Activated T-cell treated with anti-CD3 and anti-CD28 coated beads for 24 hours (primary cell): ENCODE measurements at regions not wholly inside any gene's neighbourhood (a gene's known extent, or its start where the extent isn't known, plus 50 kb on each side); places are given as distances from the start of the nearest gene placed in this dataset.

Experiments used
- DNase-seq: peaks from one replicate; pipeline ENCODE4 v3.0.0-alpha.2; 2020; ENCODE audit warnings: low read depth

DNA sequence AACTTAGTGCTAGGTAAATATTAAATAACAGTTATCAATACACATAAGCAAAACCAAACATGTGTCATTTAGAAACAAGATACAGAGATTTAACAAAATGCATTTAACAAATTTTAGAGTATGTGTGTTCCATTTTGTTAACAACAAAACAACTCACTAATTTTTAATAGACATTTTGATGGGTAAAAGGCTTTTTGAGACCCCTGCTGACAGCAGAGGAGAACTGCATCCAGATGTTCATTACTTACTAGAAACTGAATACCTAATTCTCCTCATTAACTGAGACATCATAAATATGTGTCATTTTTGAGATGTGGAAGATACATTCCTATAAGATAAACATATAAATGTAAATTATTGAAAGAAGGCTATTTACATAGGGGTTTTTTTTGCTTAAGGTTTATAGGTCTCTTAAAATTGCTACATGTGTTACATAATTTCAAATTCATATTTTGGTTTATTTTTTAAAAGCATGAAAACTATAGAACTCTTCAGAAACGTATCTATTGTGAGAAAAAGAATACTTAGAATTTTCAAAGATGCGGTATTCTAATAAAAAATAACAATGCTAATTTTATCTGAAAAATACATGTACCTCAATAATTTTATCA, 1009.8 kb downstream of the TUSC7 start:
- no peak for DNase-seq

DNA sequence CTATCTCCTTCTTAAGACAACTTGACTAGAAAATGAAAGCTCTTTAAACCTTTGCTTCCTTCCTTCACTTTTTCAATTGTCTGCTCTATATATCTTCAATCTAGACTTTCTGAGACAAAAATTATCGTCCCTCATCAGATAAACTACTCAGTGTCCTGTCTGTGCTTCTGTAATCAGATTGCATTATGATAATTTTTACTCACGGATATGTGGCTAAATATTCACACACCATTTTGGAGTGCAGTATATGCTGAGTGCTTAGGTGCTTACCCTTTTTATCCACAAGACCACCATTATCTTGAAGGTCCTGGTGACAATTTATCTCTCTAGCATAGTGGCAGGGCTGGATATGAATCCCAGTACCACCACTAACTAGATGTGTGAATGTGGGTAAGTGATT, 1012.3 kb downstream of the TUSC7 start:
- no peak for DNase-seq

DNA sequence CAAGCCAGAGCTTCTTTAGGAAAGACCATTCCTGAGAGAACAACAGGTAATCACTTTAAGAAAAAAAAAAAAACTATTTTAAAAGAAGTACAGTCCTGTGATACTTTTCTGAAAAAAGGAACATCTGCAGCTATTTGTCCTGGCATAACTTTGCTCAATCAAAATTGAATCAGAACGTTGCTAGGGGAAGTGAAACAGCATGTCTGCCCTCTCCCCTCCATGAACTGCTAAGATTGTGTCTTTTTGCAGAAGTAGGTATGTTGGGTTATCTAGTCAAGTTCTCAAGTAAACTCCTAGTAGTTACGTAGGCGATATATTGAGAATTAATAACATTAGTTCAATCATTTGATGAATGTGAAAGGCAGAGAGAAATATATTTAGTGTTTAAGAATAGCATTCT, 1013.3 kb downstream of the TUSC7 start:
- no peak for DNase-seq

DNA sequence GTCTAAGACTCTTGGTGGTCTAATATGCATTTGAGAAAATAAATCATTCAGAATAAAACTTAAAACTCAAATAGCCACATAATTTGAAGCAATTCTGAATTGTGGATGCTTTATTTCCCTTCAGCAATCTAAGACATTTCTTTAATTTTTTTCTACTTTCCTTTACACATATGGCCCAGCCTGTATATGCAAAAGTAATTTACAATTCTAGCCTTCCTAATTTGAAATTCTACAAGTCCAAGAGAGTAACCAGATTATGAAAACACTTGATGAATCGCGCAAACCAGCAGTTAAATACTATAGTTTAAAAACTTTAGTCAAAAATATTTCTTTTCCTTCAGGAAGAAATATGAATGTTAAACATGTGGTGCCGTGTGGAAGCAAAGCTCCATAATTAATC, 1014.2 kb downstream of the TUSC7 start:
- no peak for DNase-seq

DNA sequence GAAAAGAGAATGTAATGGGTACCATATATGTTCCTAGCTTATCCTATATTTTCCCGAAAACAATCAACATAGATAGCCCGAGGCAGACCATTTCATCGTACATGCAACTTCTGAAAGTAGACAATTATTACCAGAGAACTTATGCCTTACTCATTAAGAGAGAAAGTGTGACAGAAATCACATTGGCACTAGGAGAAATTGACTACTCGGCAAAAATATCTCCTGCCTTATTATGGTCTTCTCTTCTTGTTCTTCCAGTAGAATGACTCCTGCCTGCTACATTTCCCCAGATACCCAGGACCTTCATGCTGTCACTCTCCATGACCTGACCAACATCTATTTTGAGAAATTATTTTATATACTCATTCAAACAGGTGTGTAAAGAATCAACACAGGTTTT, 1015.7 kb downstream of the TUSC7 start:
- no peak for DNase-seq

DNA sequence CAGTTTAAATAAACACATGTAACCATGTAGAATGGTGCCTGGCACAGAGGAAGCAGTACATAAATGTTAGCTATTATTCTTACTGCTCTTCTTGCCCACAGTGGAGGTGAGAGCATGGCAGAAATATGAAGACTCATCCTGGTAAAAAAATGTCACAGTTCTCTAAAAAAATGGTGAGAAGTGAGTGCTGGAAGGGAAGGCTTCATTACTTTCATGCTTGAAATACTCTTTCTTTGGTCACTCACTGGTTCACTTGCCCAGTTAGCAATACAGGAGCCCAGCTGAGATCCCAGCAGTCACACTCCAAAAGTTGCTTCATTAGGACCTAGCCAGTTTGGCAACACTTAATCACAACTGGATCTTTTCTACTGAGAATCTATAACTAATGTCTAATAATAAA, 1017.2 kb downstream of the TUSC7 start:
- DNase-seq = no peak

DNA sequence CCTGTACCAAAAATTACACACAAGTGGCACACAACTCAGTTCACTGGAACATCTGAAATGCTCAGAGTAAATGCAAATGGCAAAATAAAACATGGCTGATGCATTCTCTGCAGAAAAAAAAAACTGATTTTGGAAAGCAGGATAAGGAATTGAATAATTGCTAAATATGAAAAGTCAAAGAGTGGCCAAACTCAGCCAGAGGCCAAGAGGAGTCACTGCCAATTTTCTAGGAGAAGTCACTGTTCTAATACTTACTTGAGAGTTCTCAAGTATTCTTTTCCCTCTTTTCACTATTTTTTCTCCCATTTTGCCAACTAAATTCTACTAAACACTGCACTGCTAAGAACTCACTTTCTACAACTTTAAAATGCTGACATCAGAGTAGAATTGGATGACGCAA, 1018.6 kb downstream of the TUSC7 start:
- no peak for DNase-seq

DNA sequence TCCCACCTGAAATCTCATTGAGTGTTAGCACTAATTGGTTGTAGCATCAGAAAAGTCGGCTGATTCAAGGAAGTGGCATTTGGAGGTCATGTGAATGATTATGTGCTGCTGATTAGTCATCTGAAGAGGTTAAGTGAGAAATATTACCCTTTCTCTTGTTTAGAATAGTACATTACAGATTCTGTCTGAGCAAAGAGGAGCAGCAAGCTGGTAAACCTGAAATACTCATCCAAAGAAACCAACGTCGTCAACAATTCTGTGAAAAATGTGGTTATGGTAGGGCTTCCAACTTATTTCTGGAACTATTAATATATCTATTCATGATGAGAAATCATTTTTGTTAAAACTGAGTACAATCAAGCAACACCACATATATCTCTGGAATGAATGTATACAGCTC, 1024.9 kb downstream of the TUSC7 start:
- DNase-seq = no peak

DNA sequence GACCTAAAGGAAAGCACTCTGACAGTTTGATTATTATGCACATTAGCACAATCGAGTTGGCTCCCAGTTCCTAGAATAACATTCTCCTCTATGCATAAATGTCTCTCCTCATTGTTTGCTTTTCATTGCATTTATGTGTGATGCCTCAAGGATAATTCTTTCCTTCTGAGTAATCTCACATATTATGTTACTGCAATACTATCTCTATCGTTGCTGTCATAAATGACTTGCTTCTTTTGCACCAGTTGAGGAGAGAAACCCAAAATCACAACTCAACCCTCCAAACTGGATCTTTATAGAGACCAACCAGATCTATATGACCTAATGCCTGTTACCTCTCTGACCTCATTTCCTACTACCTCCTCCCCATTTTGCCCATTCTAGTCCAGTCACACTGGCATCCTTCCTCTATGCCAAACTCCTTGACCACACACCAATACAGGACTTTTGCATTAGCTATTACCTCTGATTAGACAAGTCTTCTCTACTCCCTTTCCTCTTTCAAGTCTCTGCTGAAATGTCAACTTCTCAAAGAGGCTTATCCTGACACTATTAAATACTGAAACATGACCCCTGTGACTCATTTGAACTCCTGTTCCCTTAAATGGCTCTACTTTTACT, 1026.0 kb downstream of the TUSC7 start:
- no peak for DNase-seq

DNA sequence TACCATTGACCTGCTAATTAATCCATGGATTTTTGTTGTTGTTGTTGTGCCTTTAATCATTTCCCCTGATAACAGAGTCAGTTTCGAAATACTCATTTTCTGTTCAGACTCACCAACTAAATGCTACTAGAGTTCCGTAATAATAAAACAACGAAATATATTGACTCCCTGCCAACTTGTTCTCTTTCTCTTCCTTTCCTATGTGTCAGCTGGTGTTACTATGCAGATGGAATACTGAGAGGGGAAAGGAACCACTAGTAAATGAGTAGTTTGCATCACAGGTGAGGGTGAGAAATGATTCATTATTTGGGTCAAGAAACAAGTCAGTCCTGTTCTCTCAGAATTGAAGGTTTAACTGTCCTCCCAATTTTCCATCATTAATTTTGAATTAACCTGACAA, 1027.3 kb downstream of the TUSC7 start:
- DNase-seq = no peak

DNA sequence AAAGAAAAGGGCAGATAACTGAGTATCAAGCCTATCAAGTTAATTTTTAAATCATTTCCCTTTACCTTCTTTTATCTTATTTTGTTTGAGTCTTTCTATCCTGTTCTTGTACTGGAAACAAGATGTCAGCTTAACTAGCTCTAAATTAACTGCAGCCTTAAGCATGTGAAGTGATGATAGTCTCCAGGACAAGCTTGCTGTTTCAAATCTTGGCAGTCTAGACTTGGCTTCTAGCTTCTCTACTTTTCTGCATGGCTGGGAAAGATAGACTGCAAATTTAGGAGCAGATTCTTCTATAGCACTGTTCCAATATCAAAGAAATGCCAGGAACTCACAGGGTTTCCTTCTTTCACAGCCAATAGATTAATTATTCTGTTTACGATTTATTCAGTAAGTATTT, 1034.4 kb downstream of the TUSC7 start:
- no peak for DNase-seq

DNA sequence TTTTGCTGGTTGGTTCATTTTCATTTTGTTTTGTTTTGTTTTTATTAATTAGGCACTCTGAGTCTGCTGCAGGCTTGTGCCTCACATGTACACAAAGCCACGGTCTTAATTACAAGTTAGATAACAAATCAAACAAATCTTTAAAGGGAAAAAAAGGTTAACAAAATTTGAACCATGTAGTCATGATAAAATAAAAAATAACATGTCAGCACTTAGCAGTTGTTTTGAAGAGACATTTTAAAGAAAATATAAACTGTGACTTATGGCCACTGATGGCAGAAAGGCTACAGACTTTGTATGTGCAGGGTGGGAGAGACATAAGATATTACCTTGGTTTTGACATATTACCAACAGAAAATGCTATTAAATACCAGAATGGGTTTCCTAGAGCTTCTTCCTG, 1035.4 kb downstream of the TUSC7 start:
- no peak for DNase-seq

DNA sequence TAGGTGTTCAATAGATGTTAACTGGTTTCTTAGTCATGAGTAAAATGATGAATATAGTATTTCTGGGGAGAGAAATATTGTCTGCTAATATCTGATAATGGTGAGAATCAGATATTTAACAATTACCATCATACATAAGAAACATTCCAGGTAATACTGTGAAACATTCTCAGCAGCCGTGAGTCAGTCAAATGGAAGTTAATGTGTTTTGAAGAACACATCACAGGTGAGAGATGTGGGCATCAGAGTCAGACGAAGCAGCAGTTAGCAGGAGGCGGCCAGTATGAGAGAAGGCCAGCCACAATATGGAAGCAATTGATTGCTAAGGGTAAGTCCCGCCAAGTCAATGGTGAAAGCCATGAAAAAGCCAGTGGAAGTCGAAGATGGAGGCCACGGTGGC, 1035.9 kb downstream of the TUSC7 start:
- DNase-seq = no peak

DNA sequence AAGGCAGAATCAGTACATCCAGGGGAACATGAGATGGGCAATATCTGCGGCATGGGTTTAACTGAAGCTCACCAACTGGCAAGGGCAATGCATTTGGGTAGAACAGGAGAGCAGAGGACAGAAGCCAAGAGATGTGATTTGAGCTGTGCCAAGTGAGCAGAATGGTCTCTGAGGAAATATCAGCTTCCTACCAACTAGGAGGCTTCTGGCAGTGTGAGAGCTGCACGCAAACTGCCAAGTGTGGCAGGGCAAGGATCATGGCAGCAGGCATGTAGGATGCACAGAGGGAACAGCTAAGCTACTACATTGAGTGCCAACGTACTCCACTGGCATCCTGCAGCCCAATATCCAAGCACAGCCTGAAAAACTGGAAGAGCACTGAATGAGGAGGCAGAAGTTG, 1036.5 kb downstream of the TUSC7 start:
- DNase-seq = no peak

DNA sequence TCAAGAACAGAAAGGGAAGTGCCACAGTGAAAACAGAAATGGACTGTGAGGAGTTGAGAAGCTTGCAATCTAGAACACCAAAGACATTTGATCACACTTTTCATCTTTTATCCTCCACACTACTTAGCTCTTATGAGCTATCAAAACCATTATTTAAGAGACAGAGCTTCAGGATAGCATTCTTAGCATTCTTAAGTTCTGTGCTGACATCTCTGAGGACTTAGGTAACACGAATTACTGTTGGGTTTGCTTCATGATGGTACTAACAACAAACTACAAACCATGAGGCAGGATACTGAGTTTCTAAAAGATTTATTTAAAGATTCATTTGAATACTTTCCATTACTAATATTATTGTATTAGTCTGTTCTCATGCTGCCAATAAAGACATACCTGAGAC, 1038.6 kb downstream of the TUSC7 start:
- no peak for DNase-seq

DNA sequence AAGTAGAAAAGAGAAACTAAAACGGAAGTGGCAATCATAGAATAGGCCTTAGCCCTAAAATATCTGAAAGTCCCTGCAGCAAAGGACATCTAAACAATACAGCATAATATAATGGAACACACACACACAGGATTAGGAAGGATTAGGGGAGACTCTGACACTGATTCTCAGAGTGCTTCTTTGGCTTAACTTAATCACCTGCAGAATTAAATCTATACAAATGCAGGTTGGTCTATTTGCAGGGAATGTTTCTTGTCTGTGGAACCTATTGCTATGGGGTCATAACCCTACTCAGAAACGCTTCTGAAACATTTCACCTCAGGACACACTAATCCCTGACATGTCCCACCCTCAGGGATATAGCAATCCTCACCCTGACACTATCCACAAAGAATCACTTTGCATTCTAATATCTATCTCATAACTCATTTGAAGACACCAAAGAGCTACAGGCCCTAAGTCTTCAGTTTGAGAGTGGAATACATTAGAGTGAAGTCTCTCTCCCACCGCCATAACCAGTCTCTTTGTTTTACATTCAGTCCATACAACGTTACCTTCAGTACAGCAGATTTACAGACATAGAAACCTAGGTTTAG, 1041.2 kb downstream of the TUSC7 start:
- DNase-seq = no peak

DNA sequence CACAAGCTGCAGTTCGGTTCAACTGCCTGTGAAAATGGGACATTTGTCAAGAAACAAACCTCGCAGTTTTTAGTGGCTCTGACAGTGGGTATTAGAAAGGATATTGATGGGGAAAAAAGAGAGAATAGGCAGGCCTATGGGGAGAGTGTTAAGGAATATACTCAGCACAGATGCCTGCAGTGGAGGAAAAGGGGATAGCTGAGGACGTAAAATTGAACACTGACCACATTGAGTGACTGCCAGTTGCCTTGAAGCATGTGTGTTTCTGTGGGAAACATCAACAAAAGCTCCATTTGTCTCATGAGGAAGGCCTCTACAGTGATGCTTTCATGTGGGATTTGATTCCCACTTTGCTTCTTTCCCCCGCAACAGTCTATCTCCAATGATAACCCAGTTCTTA, 1042.1 kb downstream of the TUSC7 start:
- no peak for DNase-seq

DNA sequence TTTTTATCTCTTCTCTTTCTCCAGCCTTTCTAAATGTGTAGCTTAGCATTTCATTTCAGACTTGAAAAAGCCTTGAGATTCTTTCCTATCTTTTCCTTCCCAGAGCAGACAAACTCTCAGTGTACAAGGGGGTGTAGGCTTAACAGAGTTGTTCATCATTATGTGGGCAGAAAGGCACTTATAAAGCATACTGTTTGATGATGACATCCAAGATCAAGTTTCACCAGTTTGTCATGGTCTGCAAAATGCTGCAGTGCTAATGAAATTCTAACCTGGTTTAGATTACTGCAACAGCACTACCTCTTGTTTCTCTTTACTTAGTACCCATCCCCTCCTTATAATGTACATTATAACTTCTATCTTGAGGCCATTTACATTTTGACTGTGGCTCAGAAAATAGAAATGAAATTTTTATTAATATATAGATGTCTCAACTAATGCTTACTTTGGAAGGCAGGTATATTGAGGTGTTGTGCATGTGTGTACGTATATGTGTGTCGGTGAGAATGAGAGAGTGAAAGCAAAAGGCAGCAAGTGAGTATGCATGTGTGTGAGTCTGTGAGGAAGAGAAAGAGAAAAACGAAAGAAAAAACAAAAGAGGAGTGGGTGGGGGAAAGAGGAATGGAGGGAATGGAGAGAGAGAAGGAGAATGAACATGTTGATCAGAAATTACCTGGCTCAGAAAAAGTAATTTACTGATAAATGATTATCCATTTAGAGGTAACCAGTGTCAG, 1043.6 kb downstream of the TUSC7 start:
- DNase-seq = no peak

DNA sequence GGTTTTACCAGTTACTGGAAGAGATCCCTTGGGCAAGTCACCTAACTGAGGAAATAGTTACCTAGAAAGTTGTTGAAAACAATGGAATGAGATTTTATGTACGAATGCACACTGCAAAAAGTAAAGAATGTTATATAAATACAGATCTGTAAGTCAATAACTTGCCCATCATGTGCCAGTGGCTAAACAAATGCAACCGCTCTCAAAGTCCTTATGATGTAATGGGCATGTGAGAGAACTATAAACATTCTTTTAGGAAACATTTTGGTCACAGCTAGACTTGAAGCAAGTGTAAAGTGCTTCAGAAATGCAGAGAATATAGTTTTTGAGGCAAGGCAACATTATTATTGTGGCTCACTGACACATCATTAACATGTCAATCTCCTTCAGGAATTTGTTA, 1044.5 kb downstream of the TUSC7 start:
- no peak for DNase-seq

DNA sequence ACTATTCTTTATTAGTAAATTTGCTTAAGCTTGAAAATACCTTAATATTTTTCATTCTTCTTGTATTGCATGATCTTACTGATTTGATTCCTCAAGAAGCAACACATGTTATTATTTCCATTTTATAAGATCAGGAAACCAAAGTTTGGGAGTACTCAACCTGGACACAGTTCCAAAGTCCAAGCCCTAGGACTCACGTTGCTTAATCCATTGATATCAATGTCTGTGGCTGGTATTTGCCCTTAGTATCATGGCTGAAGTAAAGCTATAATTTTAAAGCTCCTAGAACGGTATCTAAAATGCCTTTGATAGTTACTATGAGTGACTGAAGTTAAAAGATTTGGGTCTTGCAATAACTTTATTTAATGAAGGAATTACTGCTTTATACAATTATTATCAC, 1045.3 kb downstream of the TUSC7 start:
- no peak for DNase-seq

DNA sequence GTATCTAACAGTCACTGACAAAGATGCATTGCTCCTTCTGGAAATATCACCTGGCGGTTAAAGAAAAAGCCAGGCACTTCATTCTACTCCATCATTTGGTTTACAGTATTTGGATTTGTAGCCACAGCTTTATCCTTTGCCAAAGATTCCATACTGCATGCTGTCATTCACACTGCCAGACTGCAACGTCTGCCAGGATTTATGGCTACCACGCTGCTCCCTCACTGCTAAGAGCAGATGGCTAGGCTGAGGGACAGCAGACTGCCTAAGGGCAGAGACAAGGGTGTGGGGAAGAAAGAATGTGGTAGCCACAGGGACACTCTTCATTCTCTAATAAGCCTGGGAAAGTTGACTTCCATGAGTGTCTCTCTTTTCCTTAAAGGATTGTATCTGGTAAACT, 1047.0 kb downstream of the TUSC7 start:
- no peak for DNase-seq

DNA sequence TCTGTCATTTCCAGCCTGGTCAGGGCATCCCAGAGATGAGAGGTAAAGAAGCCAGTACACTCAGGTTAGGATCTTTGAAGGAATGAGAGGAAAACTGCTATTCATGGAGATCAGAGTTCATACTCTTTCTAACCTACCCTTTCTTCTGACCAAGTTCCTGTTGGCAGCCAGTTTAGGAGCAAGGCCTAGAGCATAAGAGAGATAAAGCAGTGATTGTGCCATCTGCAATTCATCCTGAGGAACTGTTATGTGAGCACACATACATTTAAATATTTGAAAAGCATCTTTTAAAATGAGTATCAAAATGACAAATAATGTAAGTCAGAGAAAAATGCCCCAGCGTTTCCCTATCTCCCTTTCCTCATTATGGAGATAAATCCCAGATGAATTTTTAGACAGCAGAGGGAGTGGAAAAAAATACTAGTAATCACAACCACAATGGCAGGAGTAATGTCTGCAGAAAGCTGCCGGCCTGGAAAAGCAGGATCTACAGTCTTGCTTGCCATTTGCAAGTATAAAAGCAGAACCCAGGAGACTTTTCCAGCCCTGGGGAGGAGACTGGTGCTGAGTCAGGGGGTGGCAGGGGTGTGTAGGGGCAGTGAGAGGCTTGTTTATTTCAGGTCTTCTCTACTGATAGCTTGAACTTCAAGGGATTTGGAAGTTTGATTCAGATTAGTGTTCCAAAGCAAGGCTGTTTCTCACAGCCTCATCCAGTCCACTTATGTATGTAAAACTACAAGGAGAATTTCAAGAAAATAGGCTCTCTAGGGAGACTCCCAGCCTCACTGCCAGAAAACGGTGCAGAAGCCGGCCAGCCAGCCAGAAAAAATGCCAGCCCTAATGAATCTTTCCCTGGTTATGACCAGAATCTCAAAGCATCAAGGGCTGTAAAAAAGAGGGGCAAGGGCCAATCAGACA, 1052.4 kb downstream of the TUSC7 start:
- DNase-seq = no peak
